ENCODE measurements at regions not wholly inside any gene's neighbourhood (a gene's known extent, or its start where the extent isn't known, plus 50 kb on each side); places are given as distances from the start of the nearest gene placed in this dataset.
A peak's percentile ranks its signal among the peaks of the same experiment; 100 is the strongest.

GRCh38 chrX:84611843-84612636 is 109.8 kb upstream of the HDX start:
- Mint-ChIP-seq H3K27me3 (no peaks in the 10 kb centered on the region), H3K9me3 (no peaks in the 10 kb centered on the region), H3K27ac (no peak overlapping the region), H3K4me1 (no peaks in the 10 kb centered on the region), H3K36me3 (ENCODE audit: low read depth) (no peaks in the 10 kb centered on the region), H3K4me3 (no peak overlapping the region)
- ATAC-seq (no peak), DNase-seq (no peak)

GRCh38 chrX:84634201-84634782 is 132.0 kb upstream of the HDX start:
- DNase-seq, result no peak
- Mint-ChIP-seq H3K4me1 (no peaks in the 10 kb centered on the region), H3K36me3 (ENCODE audit: low read depth) (no peaks in the 10 kb centered on the region), H3K9me3 (no peaks in the 10 kb centered on the region), H3K27ac (no peak overlapping the region), H3K4me3 (no peak overlapping the region), H3K27me3 (no peaks in the 10 kb centered on the region)
- ATAC-seq, result no peak

- DNase-seq (no peak), ATAC-seq (no peak)
- Mint-ChIP-seq H3K27me3 (no peaks in the 10 kb centered on the region), H3K27ac (no peak overlapping the region), H3K9me3 (no peaks in the 10 kb centered on the region), H3K4me1 (no peaks in the 10 kb centered on the region), H3K4me3 (no peak overlapping the region), H3K36me3 (ENCODE audit: low read depth) (no peaks in the 10 kb centered on the region)
Measured at GRCh38 chrX:84666086-84666485, 163.8 kb upstream of the HDX start.

- ATAC-seq (no peak), DNase-seq (no peak)
- no peaks in the 10 kb centered on the region for H3K27me3 Mint-ChIP-seq
- H3K27ac Mint-ChIP-seq, result no peak overlapping the region
- H3K4me3 Mint-ChIP-seq, result no peak overlapping the region
- H3K9me3 Mint-ChIP-seq, result no peaks in the 10 kb centered on the region
- H3K4me1 Mint-ChIP-seq, result no peaks in the 10 kb centered on the region
- H3K36me3 Mint-ChIP-seq (ENCODE audit: low read depth), result no peaks in the 10 kb centered on the region
Measured at GRCh38 chrX:84690228-84690627, 188.0 kb upstream of the HDX start.

GRCh38 chrX:84709987-84710386 is 207.7 kb upstream of the HDX start:
- Mint-ChIP-seq H3K4me1 (no peaks in the 10 kb centered on the region), H3K27ac (no peak overlapping the region), H3K36me3 (ENCODE audit: low read depth) (no peaks in the 10 kb centered on the region), H3K4me3 (no peak overlapping the region), H3K9me3 (no peaks in the 10 kb centered on the region), H3K27me3 (no peaks in the 10 kb centered on the region)
- DNase-seq, result no peak
- ATAC-seq, result no peak

- ATAC-seq (no peak), DNase-seq (no peak)
- Mint-ChIP-seq H3K9me3 (no peaks in the 10 kb centered on the region), H3K27ac (no peak overlapping the region), H3K27me3 (no peaks in the 10 kb centered on the region), H3K4me1 (no peaks in the 10 kb centered on the region), H3K4me3 (no peak overlapping the region), H3K36me3 (ENCODE audit: low read depth) (no peaks in the 10 kb centered on the region)
Measured at GRCh38 chrX:84710611-84711010, 208.4 kb upstream of the HDX start.

GRCh38 chrX:84712621-84713020 is 210.4 kb upstream of the HDX start:
- no peaks in the 10 kb centered on the region for H3K9me3 Mint-ChIP-seq
- H3K4me3 Mint-ChIP-seq, result no peak overlapping the region
- no peaks in the 10 kb centered on the region for H3K27me3 Mint-ChIP-seq
- H3K4me1 Mint-ChIP-seq, result no peaks in the 10 kb centered on the region
- DNase-seq, result no peak
- no peaks in the 10 kb centered on the region for H3K36me3 Mint-ChIP-seq (ENCODE audit: low read depth)
- ATAC-seq, result no peak
- H3K27ac Mint-ChIP-seq, result no peak overlapping the region

- Mint-ChIP-seq H3K4me1 (no peaks in the 10 kb centered on the region), H3K36me3 (ENCODE audit: low read depth) (no peaks in the 10 kb centered on the region), H3K9me3 (no peaks in the 10 kb centered on the region), H3K27me3 (no peaks in the 10 kb centered on the region), H3K4me3 (no peak overlapping the region), H3K27ac (no peak overlapping the region)
- ATAC-seq (no peak), DNase-seq (no peak)
Measured at GRCh38 chrX:84715315-84715714, 213.1 kb upstream of the HDX start.

GRCh38 chrX:84717343-84717742 is 215.1 kb upstream of the HDX start:
- H3K9me3 Mint-ChIP-seq, result no peaks in the 10 kb centered on the region
- DNase-seq (no peak), ATAC-seq (no peak)
- no peaks in the 10 kb centered on the region for H3K27me3 Mint-ChIP-seq
- no peak overlapping the region for H3K4me3 Mint-ChIP-seq
- H3K4me1 Mint-ChIP-seq, result no peaks in the 10 kb centered on the region
- no peak overlapping the region for H3K27ac Mint-ChIP-seq
- H3K36me3 Mint-ChIP-seq (ENCODE audit: low read depth), result no peaks in the 10 kb centered on the region

GRCh38 chrX:84721416-84721815 is 219.2 kb upstream of the HDX start:
- H3K27ac Mint-ChIP-seq, result no peak overlapping the region
- ATAC-seq (no peak), DNase-seq (no peak)
- H3K36me3 Mint-ChIP-seq (ENCODE audit: low read depth), result no peaks in the 10 kb centered on the region
- H3K27me3 Mint-ChIP-seq, result no peaks in the 10 kb centered on the region
- no peaks in the 10 kb centered on the region for H3K9me3 Mint-ChIP-seq
- H3K4me1 Mint-ChIP-seq, result no peaks in the 10 kb centered on the region
- no peak overlapping the region for H3K4me3 Mint-ChIP-seq

GRCh38 chrX:84724576-84724975 is 222.3 kb upstream of the HDX start:
- H3K4me1 Mint-ChIP-seq, result no peaks in the 10 kb centered on the region
- DNase-seq, result no peak
- no peaks in the 10 kb centered on the region for H3K9me3 Mint-ChIP-seq
- ATAC-seq, result no peak
- no peak overlapping the region for H3K4me3 Mint-ChIP-seq
- H3K27ac Mint-ChIP-seq, result no peak overlapping the region
- H3K27me3 Mint-ChIP-seq, result peaks cover under 1% of the 10 kb centered on the region
- H3K36me3 Mint-ChIP-seq (ENCODE audit: low read depth), result no peaks in the 10 kb centered on the region

- Mint-ChIP-seq H3K4me3 (no peak overlapping the region), H3K36me3 (ENCODE audit: low read depth) (no peaks in the 10 kb centered on the region), H3K9me3 (no peaks in the 10 kb centered on the region), H3K27ac (no peak overlapping the region), H3K27me3 (peaks cover 1% of the 10 kb centered on the region), H3K4me1 (no peaks in the 10 kb centered on the region)
- DNase-seq, result no peak
- ATAC-seq, result no peak
Measured at GRCh38 chrX:84729408-84729807, 227.2 kb upstream of the HDX start.

- peak; percentile 65 for ATAC-seq
Measured at GRCh38 chrX:84729809-84730208, 227.6 kb upstream of the HDX start.

GRCh38 chrX:84735025-84735424 is 232.8 kb upstream of the HDX start:
- Mint-ChIP-seq H3K27me3 (no peaks in the 10 kb centered on the region), H3K4me3 (no peak overlapping the region), H3K4me1 (no peaks in the 10 kb centered on the region), H3K9me3 (no peaks in the 10 kb centered on the region), H3K36me3 (ENCODE audit: low read depth) (no peaks in the 10 kb centered on the region), H3K27ac (no peak overlapping the region)
- ATAC-seq, result no peak
- DNase-seq, result no peak

More at GRCh38 chrX:84729809-84730208, 227.6 kb upstream of the HDX start:
- H3K4me1 Mint-ChIP-seq, result no peaks in the 10 kb centered on the region
- no peak overlapping the region for H3K27ac Mint-ChIP-seq
- no peaks in the 10 kb centered on the region for H3K9me3 Mint-ChIP-seq
- peaks cover 1% of the 10 kb centered on the region for H3K27me3 Mint-ChIP-seq
- peak; percentile 1 for DNase-seq
- H3K4me3 Mint-ChIP-seq, result no peak overlapping the region
- H3K36me3 Mint-ChIP-seq (ENCODE audit: low read depth), result no peaks in the 10 kb centered on the region

- DNase-seq (no peak), ATAC-seq (no peak)
- Mint-ChIP-seq H3K27me3 (no peaks in the 10 kb centered on the region), H3K9me3 (no peaks in the 10 kb centered on the region), H3K36me3 (ENCODE audit: low read depth) (no peaks in the 10 kb centered on the region), H3K27ac (no peak overlapping the region), H3K4me1 (no peaks in the 10 kb centered on the region), H3K4me3 (no peak overlapping the region)
Measured at GRCh38 chrX:84737471-84737871, 235.2 kb upstream of the HDX start.

Data from activated naive CD8-positive, alpha-beta T cell treated with anti-CD3 and anti-CD28 coated beads, Interleukin-2, amount 50 U/mL, for 24 hours (primary cell).